Endothelial cell of umbilical vein (primary cell): ENCODE measurements at regions not wholly inside any gene's neighbourhood (a gene's known extent, or its start where the extent isn't known, plus 50 kb on each side); places are given as distances from the start of the nearest gene placed in this dataset.

ENCODE experiments used
- BruUV-seq: library from RNA; stranded (reverse); fragments of 400-500 nt; replicated peaks from 2 replicates; lab custom pipeline; 2021; lab: Mats Ljungman, UMichigan
- CTCF ChIA-PET: fragments of 300-600, 350-600 bp; sonication (Branson Sonifier 250); formaldehyde crosslinking; loops from one replicate; lab custom pipeline; 2021; ENCODE audit warnings: antibody characterized with exemption, inconsistent platforms; lab: Charles Lee
- POLR2A ChIA-PET: fragments of 300-600, 350-600 bp; sonication (Branson Sonifier 250); formaldehyde crosslinking; loops from one replicate; lab custom pipeline; 2021; ENCODE audit warnings: antibody characterized with exemption, inconsistent platforms; lab: Charles Lee
- DNase-seq: peaks from one replicate; pipeline ENCODE4 v3.0.0-alpha.2; 2011; ENCODE audit warnings: low read depth, low spot score
- FAIRE-seq: peaks from 2 replicates; lab custom pipeline; 2011; peaks lifted over from hg19 to GRCh38; lab: Jason Lieb, UNC
- H2AFZ ChIP-seq: 2 replicates; pipeline ENCODE4 v1.6.0; 2012; ENCODE audit warnings: low read depth, low read length, control low read depth, inconsistent platforms
- H3K27ac ChIP-seq: 2 replicates; pipeline ENCODE4 v1.5.1; 2011; ENCODE audit warnings: low read depth, mild to moderate bottlenecking, control low read depth, low read length, moderate library complexity; ENCODE audit not compliant: insufficient read depth
- H3K27me3 ChIP-seq, 2 experiments: 2 replicates each; pipeline versions ENCODE4 v1.6.0 to v1.6.1; 2011; ENCODE audit warnings: low read length in 2 of 2, mixed read lengths in 1 of 2; ENCODE audit not compliant: control insufficient read depth in 2 of 2, insufficient read depth in 2 of 2
- H3K36me3 ChIP-seq, 2 experiments: 2 replicates in 1 of 2; 3 replicates in 1 of 2; pipeline ENCODE4 v1.5.1; 2011; ENCODE audit warnings: low read length in 2 of 2, mild to moderate bottlenecking in 1 of 2, moderate library complexity in 1 of 2; ENCODE audit not compliant: control insufficient read depth in 2 of 2, insufficient read depth in 2 of 2; ENCODE audit errors: extremely low read depth in 1 of 2
- H3K4me1 ChIP-seq: 3 replicates; pipeline ENCODE4 v1.5.1; 2011; ENCODE audit warnings: mild to moderate bottlenecking, low read length; ENCODE audit not compliant: control insufficient read depth, insufficient read depth; ENCODE audit errors: extremely low read depth
- H3K4me2 ChIP-seq: 2 replicates; pipeline ENCODE4 v1.6.1; 2011; ENCODE audit warnings: low read length, control low read depth, mixed read lengths; ENCODE audit not compliant: insufficient read depth
- H3K4me3 ChIP-seq, 3 experiments: fragments of 200-600 bp in 1 of 3; sonication (generic), shearing (Covaris generic) in 1 of 3; replicated peaks in 1 of 3; 2 replicates each; pipeline ENCODE4 v1.5.1; 2011 to 2016; ENCODE audit warnings: control low read depth in 3 of 3, low read length in 3 of 3, mild to moderate bottlenecking in 2 of 3, inconsistent platforms in 1 of 3, low read depth in 1 of 3, moderate library complexity in 1 of 3; ENCODE audit not compliant: insufficient read depth in 1 of 3
- H3K79me2 ChIP-seq: 2 replicates; pipeline ENCODE4 v1.6.0; 2012; ENCODE audit warnings: low read length, inconsistent platforms; ENCODE audit not compliant: control insufficient read depth, insufficient read depth
- H3K9ac ChIP-seq: replicated peaks from 2 replicates; pipeline ENCODE3; 2011; ENCODE audit warnings: low read length, control low read depth; ENCODE audit not compliant: insufficient read depth; ENCODE audit errors: extremely low read depth
- H3K9me1 ChIP-seq: replicated peaks from 3 replicates; pipeline ENCODE4 v1.6.0; 2011; ENCODE audit warnings: mild to moderate bottlenecking, low read length; ENCODE audit not compliant: control insufficient read depth, insufficient read depth; ENCODE audit errors: extremely low read depth
- H3K9me3 ChIP-seq: replicated peaks from 2 replicates; pipeline ENCODE4 v1.5.1; 2012; ENCODE audit warnings: low read length, inconsistent platforms; ENCODE audit not compliant: control insufficient read depth, insufficient read depth
- H4K20me1 ChIP-seq: replicated peaks from 2 replicates; pipeline ENCODE3; 2011; ENCODE audit warnings: mild to moderate bottlenecking, low read length; ENCODE audit not compliant: control insufficient read depth, insufficient read depth; ENCODE audit errors: extremely low read depth
- GATA2 ChIP-seq: IDR thresholded peaks from 2 replicates; pipeline ENCODE4 v1.7.0; 2011; ENCODE audit warnings: low read depth, mild to moderate bottlenecking, moderate library complexity, mixed read lengths, low read length; ENCODE audit not compliant: insufficient read length, insufficient read depth
- MAX ChIP-seq: IDR thresholded peaks from 2 replicates; pipeline ENCODE4 v1.6.1; 2011; ENCODE audit not compliant: insufficient read depth, insufficient read length
- POLR2AphosphoS5 ChIP-seq: IDR thresholded peaks from 2 replicates; pipeline ENCODE4 v1.6.1; 2012; ENCODE audit warnings: low read depth, mild to moderate bottlenecking, control low read depth, low read length, moderate library complexity; ENCODE audit not compliant: insufficient read depth
- dilution Hi-C: fragments of 300-500 bp; cut with MboI; formaldehyde crosslinking; loops from one replicate; pipeline ENCODE4 v1.15.0; 2019; ENCODE audit warnings: low sequenced_read_pairs; ENCODE audit not compliant: extremely low pct_ligation_motif_present
- intact Hi-C: fragments of 100-400 bp; cut with micrococcal nuclease; formaldehyde crosslinking; loops from one replicate; pipeline ENCODE4 v1.10.0; 2022
- TF ChIP-seq, protein P1 (sequence below), 2 donors: IDR thresholded peaks; 1 replicate in 1 of 2; 2 replicates in 1 of 2; pipeline ENCODE4 v1.5.1; 2011; ENCODE audit warnings: low read length in 2 of 2, mild to moderate bottlenecking in 2 of 2, moderate library complexity in 2 of 2, control low read depth in 1 of 2, inconsistent platforms in 1 of 2, low read depth in 1 of 2; ENCODE audit not compliant: insufficient read depth in 1 of 2; ENCODE audit errors: extremely low read depth in 1 of 2

DNA sequence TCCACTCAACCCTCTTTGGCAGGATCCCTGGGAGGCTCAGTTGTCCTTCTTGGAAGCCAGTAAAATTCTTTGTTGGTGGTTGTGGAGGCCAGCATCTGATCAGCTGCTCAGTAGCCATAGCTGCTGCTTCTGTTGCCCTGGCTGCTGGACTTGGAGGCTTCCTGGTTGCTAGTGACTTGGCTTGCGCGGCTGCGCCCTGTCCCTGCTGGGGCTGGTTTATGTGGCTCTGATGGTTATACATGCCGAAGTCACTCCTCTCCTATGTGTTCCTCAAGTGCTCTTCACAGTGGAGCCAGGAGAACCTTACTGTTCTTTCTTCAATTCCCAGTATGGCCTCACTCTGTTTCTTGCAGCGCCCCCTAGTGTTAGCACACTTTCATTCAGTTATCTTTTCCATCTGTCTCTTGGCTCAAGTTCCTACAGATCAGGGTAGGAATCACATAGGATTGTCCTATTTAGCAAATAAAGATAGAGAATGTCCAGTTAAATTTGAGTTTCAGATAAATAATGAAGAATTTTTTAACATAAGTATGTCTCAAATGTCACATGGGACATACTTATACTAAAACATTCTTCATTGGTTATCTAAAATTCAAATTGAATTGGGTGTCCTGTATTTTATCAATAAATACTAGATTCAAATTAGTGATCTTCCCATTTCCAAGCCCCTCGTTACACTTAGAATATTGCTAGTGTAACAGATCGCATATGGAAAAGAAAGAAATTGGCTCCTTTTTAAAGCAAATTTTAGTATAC is 176.5 kb downstream of the TGFB2 start:
- intact Hi-C loops, result loop anchor here (1.0 to 10.0 kb wide), 6 partner anchors 160 to 1043 kb away; partner anchors contain the start of gene TGFB2
- TF ChIP-seq MAX (no peak), GATA2 (peak; percentile 84), POLR2AphosphoS5 (no peak)
- TF ChIP-seq, protein P1, sequence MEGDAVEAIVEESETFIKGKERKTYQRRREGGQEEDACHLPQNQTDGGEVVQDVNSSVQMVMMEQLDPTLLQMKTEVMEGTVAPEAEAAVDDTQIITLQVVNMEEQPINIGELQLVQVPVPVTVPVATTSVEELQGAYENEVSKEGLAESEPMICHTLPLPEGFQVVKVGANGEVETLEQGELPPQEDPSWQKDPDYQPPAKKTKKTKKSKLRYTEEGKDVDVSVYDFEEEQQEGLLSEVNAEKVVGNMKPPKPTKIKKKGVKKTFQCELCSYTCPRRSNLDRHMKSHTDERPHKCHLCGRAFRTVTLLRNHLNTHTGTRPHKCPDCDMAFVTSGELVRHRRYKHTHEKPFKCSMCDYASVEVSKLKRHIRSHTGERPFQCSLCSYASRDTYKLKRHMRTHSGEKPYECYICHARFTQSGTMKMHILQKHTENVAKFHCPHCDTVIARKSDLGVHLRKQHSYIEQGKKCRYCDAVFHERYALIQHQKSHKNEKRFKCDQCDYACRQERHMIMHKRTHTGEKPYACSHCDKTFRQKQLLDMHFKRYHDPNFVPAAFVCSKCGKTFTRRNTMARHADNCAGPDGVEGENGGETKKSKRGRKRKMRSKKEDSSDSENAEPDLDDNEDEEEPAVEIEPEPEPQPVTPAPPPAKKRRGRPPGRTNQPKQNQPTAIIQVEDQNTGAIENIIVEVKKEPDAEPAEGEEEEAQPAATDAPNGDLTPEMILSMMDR (IDR thresholded peaks at IDR 0.05; ENCODE audit: extremely low read depth in 1 of 2, insufficient read depth in 1 of 2, low read depth in 1 of 2, low read length in 2 of 2), result peak; percentile 45 to 72
- dilution Hi-C loops, result no loop called here

More for the DNA sequence above, 176.5 kb downstream of the TGFB2 start:
- POLR2A ChIA-PET, result interaction anchor here (0.8 kb wide), 1 partner anchor 40 kb away, joined by 5 read pairs; no protein-coding TSS in a partner anchor
- DNase-seq (peak; percentile 65), FAIRE-seq (peak; percentile 78)
- Histone ChIP-seq H4K20me1 (no peaks in the 10 kb centered on the region), H2AFZ (no peak overlapping the region), H3K9me3 (no peaks in the 10 kb centered on the region), H3K36me3 (no peaks in the 10 kb centered on the region), H3K9ac (no peak overlapping the region), H3K79me2 (no peaks in the 10 kb centered on the region), H3K9me1 (no peaks in the 10 kb centered on the region), H3K27me3 (no peaks in the 10 kb centered on the region), H3K4me1 (peaks cover 4% of the 10 kb centered on the region), H3K4me2 (no peak overlapping the region), H3K27ac (no peak overlapping the region), H3K4me3 (no peak overlapping the region)
- CTCF ChIA-PET, result interaction anchor here (0.6 to 2.4 kb wide), 10 partner anchors 8 to 545 kb away, joined by 3 to 18 read pairs (median 4); partner anchors contain the start of gene TGFB2
- no TSS peak for BruUV-seq
